AG04449 (cell line): ENCODE measurements at regions not wholly inside any gene's neighbourhood (a gene's known extent, or its start where the extent isn't known, plus 50 kb on each side); places are given as distances from the start of the nearest gene placed in this dataset.

Source experiments
- CTCF ChIA-PET: fragments of 350-600 bp; formaldehyde crosslinking; extraction: SDS; loops from one replicate; lab custom pipeline; 2021; ENCODE audit warnings: antibody characterized with exemption; lab: Yijun Ruan, JAX
- POLR2A ChIA-PET: fragments of 400-600, 350-600 bp; formaldehyde crosslinking; extraction: SDS; loops from one replicate; lab custom pipeline; 2020; ENCODE audit warnings: antibody characterized with exemption, inconsistent platforms; lab: Yijun Ruan, JAX
- DNase-seq: peaks from one replicate; pipeline ENCODE4 v3.0.0-alpha.2; 2010; ENCODE audit warnings: low read depth, low spot score
- H3K4me3 ChIP-seq: 2 replicates; pipeline ENCODE4 v1.5.1; 2011; ENCODE audit warnings: low read depth, mild to moderate bottlenecking, control low read depth, low read length
- TF ChIP-seq, protein P1 (sequence below): IDR thresholded peaks from one replicate; pipeline ENCODE4 v1.5.1; 2011; ENCODE audit warnings: mild to moderate bottlenecking, moderate library complexity, low read length, control low read depth, inconsistent platforms; ENCODE audit not compliant: insufficient read depth; ENCODE audit errors: missing control alignments

GRCh38 chr1:73604739-73605138 lies 593.2 kb downstream of the LRRIQ3 start:
- H3K4me3 ChIP-seq = no peak overlapping the region
- no peak for DNase-seq
- TF ChIP-seq, protein P1, sequence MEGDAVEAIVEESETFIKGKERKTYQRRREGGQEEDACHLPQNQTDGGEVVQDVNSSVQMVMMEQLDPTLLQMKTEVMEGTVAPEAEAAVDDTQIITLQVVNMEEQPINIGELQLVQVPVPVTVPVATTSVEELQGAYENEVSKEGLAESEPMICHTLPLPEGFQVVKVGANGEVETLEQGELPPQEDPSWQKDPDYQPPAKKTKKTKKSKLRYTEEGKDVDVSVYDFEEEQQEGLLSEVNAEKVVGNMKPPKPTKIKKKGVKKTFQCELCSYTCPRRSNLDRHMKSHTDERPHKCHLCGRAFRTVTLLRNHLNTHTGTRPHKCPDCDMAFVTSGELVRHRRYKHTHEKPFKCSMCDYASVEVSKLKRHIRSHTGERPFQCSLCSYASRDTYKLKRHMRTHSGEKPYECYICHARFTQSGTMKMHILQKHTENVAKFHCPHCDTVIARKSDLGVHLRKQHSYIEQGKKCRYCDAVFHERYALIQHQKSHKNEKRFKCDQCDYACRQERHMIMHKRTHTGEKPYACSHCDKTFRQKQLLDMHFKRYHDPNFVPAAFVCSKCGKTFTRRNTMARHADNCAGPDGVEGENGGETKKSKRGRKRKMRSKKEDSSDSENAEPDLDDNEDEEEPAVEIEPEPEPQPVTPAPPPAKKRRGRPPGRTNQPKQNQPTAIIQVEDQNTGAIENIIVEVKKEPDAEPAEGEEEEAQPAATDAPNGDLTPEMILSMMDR = no peak
- ChIA-PET POLR2A (no interaction called here), CTCF (no interaction called here)

- ChIA-PET POLR2A (no interaction called here), CTCF (no interaction called here)
- TF ChIP-seq, protein P1 = no peak
- DNase-seq = no peak
- no peak overlapping the region for H3K4me3 ChIP-seq
Measured at GRCh38 chr1:73604211-73604610, 593.8 kb downstream of the LRRIQ3 start.

- POLR2A ChIA-PET = no interaction called here
- TF ChIP-seq, protein P1 = no peak
- DNase-seq = no peak
- CTCF ChIA-PET = no interaction called here
- no peak overlapping the region for H3K4me3 ChIP-seq
Measured at GRCh38 chr1:73593804-73594203, 604.2 kb downstream of the LRRIQ3 start.

GRCh38 chr1:73593364-73593763 lies 604.6 kb downstream of the LRRIQ3 start:
- DNase-seq = peak; percentile 2
- no peak overlapping the region for H3K4me3 ChIP-seq
- ChIA-PET POLR2A (interaction anchor here (0.7 kb wide), 1 partner anchor 26 kb away, joined by 4 read pairs; no protein-coding TSS in a partner anchor), CTCF (no interaction called here)
- TF ChIP-seq, protein P1 = no peak

- no peak for DNase-seq
- no peak overlapping the region for H3K4me3 ChIP-seq
- CTCF ChIA-PET = no interaction called here
- TF ChIP-seq, protein P1 = no peak
- POLR2A ChIA-PET = no interaction called here
Measured at GRCh38 chr1:73587080-73587479, 610.9 kb downstream of the LRRIQ3 start.

DNA sequence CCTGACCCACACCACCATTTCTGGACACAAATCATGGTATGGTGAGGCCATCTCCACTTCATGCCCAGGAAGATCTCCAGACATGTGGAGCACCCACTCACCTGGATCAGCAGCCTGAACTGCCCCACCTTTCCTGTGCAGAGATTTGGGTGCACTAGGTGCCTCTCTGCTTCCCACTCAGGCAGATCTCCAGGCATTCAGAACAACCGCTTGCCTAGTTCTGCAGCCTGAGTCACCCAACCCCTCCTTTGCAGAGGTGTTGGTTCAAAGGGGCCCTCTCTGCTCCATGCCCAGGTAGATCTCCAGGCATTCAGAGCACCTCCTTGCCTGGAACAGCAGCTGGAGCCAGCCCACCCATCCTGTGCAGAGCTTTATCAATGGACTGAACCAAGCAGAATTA lies 620.8 kb downstream of the LRRIQ3 start:
- CTCF ChIA-PET = no interaction called here
- no peak overlapping the region for H3K4me3 ChIP-seq

More for the DNA sequence above, 620.8 kb downstream of the LRRIQ3 start:
- TF ChIP-seq, protein P1 = no peak
- DNase-seq = no peak
- POLR2A ChIA-PET = no interaction called here
